ENCODE measurements at regions not wholly inside any gene's neighbourhood (a gene's known extent, or its start where the extent isn't known, plus 50 kb on each side); places are given as distances from the start of the nearest gene placed in this dataset.

GRCh38 chr6:119890470-119890869 lies 540.9 kb upstream of the MAN1A1 start:
- H4K20me1 ChIP-seq (ENCODE audit: insufficient read depth, low read length): no peaks in the 10 kb centered on the region
- H3K4me3 ChIP-seq (replicated peaks in 1 of 3; ENCODE audit: insufficient read depth in 1 of 3, low read depth in 2 of 3, low read length in 3 of 3): no peak overlapping the region
- H3K79me2 ChIP-seq (ENCODE audit: insufficient read depth, low read length): no peaks in the 10 kb centered on the region
- H3K4me2 ChIP-seq (ENCODE audit: low read depth, low read length): no peak overlapping the region
- H3K9ac ChIP-seq (ENCODE audit: insufficient read depth, low read depth, low read length): no peak overlapping the region
- no peaks in the 10 kb centered on the region for H3K4me1 ChIP-seq (ENCODE audit: insufficient read depth, low read length)
- no peaks in the 10 kb centered on the region for H3K9me3 ChIP-seq (ENCODE audit: low read length)
- FAIRE-seq (no peak), ATAC-seq (no peak), DNase-seq (ENCODE audit: low spot score) (no peak)
- 0% methylated on average over 1 of the region's 1 CpG for WGBS (ENCODE audit: low lambda C conversion rate)
- intact Hi-C loops (cut with micrococcal nuclease; ENCODE audit: unreplicated experiment) (no loop called here), in situ Hi-C loops (cut with HindIII; ENCODE audit: extremely low pct_ligation_motif_present, low pct_unique_long_range_greater_than_20kb) (no loop called here)
- ChIA-PET CTCF (ENCODE audit: low intra/inter-chr PET ratio, low total read pairs) (no interaction called here), POLR2A (no interaction called here)
- no TSS peak for BruUV-seq (replicated peaks)
- no peaks in the 10 kb centered on the region for H3K36me3 ChIP-seq (replicated peaks in 1 of 2; ENCODE audit: control insufficient read depth in 1 of 2, insufficient read depth in 2 of 2, low read length in 2 of 2)
- H3K27me3 ChIP-seq (ENCODE audit: control insufficient read depth in 1 of 2, insufficient read depth in 2 of 2, low read length in 2 of 2): no peaks in the 10 kb centered on the region
- no peak overlapping the region for H3K27ac ChIP-seq (ENCODE audit: extremely low read length, insufficient read depth, low read length)
- no peak overlapping the region for H2AFZ ChIP-seq (ENCODE audit: low read length)
- TF ChIP-seq ZNF558 (CRISPR knock-in tag; IDR thresholded peaks at IDR 0.05; ENCODE audit: borderline replicate concordance) (no peak), YEATS4 (CRISPR knock-in tag; IDR thresholded peaks at IDR 0.05; ENCODE audit: borderline replicate concordance) (no peak), NFYB (CRISPR knock-in tag; IDR thresholded peaks at IDR 0.05) (no peak), JUNB (CRISPR knock-in tag; IDR thresholded peaks at IDR 0.05; ENCODE audit: borderline replicate concordance) (no peak), ZNF317 (CRISPR knock-in tag; IDR thresholded peaks at IDR 0.05) (no peak), MAF1 (CRISPR knock-in tag; IDR thresholded peaks at IDR 0.05; ENCODE audit: borderline replicate concordance) (no peak), SAP130 (CRISPR knock-in tag; IDR thresholded peaks at IDR 0.05; ENCODE audit: low read depth) (no peak), SUZ12 (IDR thresholded peaks at IDR 0.05; ENCODE audit: low read depth, low read length) (no peak), TSC22D2 (CRISPR knock-in tag; IDR thresholded peaks at IDR 0.05; ENCODE audit: borderline replicate concordance) (no peak), TGIF2 (CRISPR knock-in tag; IDR thresholded peaks at IDR 0.05) (no peak), THYN1 (CRISPR knock-in tag; IDR thresholded peaks at IDR 0.05; ENCODE audit: borderline replicate concordance, low read depth) (no peak), RELA (CRISPR knock-in tag; IDR thresholded peaks at IDR 0.05) (no peak)
- TF ChIP-seq, protein P1, sequence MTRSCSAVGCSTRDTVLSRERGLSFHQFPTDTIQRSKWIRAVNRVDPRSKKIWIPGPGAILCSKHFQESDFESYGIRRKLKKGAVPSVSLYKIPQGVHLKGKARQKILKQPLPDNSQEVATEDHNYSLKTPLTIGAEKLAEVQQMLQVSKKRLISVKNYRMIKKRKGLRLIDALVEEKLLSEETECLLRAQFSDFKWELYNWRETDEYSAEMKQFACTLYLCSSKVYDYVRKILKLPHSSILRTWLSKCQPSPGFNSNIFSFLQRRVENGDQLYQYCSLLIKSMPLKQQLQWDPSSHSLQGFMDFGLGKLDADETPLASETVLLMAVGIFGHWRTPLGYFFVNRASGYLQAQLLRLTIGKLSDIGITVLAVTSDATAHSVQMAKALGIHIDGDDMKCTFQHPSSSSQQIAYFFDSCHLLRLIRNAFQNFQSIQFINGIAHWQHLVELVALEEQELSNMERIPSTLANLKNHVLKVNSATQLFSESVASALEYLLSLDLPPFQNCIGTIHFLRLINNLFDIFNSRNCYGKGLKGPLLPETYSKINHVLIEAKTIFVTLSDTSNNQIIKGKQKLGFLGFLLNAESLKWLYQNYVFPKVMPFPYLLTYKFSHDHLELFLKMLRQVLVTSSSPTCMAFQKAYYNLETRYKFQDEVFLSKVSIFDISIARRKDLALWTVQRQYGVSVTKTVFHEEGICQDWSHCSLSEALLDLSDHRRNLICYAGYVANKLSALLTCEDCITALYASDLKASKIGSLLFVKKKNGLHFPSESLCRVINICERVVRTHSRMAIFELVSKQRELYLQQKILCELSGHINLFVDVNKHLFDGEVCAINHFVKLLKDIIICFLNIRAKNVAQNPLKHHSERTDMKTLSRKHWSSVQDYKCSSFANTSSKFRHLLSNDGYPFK (CRISPR knock-in tag; IDR thresholded peaks at IDR 0.05; ENCODE audit: borderline replicate concordance): no peak
- TF ChIP-seq, protein P2, sequence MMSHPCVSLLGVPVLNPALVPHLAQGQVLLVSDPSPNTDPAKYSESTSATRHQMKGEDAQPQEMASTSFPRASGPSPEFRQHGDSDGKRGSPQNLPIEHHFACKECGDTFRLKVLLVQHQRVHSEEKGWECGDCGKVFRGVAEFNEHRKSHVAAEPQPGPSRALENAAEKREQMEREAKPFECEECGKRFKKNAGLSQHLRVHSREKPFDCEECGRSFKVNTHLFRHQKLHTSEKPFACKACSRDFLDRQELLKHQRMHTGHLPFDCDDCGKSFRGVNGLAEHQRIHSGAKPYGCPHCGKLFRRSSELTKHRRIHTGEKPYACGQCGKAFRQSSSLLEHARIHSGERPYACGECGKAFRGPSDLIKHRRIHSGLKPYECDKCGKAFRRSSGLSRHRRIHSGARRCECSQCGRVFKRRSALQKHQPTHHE (CRISPR knock-in tag; IDR thresholded peaks at IDR 0.05; ENCODE audit: borderline replicate concordance): no peak
- TF ChIP-seq, protein P3, sequence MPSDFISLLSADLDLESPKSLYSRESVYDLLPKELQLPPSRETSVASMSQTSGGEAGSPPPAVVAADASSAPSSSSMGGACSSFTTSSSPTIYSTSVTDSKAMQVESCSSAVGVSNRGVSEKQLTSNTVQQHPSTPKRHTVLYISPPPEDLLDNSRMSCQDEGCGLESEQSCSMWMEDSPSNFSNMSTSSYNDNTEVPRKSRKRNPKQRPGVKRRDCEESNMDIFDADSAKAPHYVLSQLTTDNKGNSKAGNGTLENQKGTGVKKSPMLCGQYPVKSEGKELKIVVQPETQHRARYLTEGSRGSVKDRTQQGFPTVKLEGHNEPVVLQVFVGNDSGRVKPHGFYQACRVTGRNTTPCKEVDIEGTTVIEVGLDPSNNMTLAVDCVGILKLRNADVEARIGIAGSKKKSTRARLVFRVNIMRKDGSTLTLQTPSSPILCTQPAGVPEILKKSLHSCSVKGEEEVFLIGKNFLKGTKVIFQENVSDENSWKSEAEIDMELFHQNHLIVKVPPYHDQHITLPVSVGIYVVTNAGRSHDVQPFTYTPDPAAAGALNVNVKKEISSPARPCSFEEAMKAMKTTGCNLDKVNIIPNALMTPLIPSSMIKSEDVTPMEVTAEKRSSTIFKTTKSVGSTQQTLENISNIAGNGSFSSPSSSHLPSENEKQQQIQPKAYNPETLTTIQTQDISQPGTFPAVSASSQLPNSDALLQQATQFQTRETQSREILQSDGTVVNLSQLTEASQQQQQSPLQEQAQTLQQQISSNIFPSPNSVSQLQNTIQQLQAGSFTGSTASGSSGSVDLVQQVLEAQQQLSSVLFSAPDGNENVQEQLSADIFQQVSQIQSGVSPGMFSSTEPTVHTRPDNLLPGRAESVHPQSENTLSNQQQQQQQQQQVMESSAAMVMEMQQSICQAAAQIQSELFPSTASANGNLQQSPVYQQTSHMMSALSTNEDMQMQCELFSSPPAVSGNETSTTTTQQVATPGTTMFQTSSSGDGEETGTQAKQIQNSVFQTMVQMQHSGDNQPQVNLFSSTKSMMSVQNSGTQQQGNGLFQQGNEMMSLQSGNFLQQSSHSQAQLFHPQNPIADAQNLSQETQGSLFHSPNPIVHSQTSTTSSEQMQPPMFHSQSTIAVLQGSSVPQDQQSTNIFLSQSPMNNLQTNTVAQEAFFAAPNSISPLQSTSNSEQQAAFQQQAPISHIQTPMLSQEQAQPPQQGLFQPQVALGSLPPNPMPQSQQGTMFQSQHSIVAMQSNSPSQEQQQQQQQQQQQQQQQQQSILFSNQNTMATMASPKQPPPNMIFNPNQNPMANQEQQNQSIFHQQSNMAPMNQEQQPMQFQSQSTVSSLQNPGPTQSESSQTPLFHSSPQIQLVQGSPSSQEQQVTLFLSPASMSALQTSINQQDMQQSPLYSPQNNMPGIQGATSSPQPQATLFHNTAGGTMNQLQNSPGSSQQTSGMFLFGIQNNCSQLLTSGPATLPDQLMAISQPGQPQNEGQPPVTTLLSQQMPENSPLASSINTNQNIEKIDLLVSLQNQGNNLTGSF (CRISPR knock-in tag; IDR thresholded peaks at IDR 0.05): no peak
